ENCODE measurements at regions not wholly inside any gene's neighbourhood (a gene's known extent, or its start where the extent isn't known, plus 50 kb on each side); places are given as distances from the start of the nearest gene placed in this dataset.

- H3K36me3 Mint-ChIP-seq: no peaks in the 10 kb centered on the region
- H3K27me3 Mint-ChIP-seq: no peaks in the 10 kb centered on the region
- H3K4me3 Mint-ChIP-seq: no peak overlapping the region
- no peak overlapping the region for H3K27ac Mint-ChIP-seq
- peaks cover 35% of the 10 kb centered on the region for H3K9me3 Mint-ChIP-seq
- H3K4me1 Mint-ChIP-seq: no peaks in the 10 kb centered on the region
These were observed 671.6 kb upstream of the ZP4 start for GRCh38 chr1:238562341-238562740.

- Mint-ChIP-seq H3K4me1 (no peaks in the 10 kb centered on the region), H3K27me3 (no peaks in the 10 kb centered on the region), H3K27ac (no peak overlapping the region), H3K36me3 (no peaks in the 10 kb centered on the region), H3K9me3 (peaks cover 19% of the 10 kb centered on the region), H3K4me3 (no peak overlapping the region)
These were observed 668.0 kb upstream of the ZP4 start for GRCh38 chr1:238558746-238559145.

GRCh38 chr1:238558156-238558555 lies 667.4 kb upstream of the ZP4 start:
- Mint-ChIP-seq H3K9me3 (peaks cover 13% of the 10 kb centered on the region), H3K27me3 (no peaks in the 10 kb centered on the region), H3K4me3 (no peak overlapping the region), H3K36me3 (no peaks in the 10 kb centered on the region), H3K27ac (no peak overlapping the region), H3K4me1 (no peaks in the 10 kb centered on the region)

- H3K36me3 Mint-ChIP-seq: no peaks in the 10 kb centered on the region
- H3K27me3 Mint-ChIP-seq: no peaks in the 10 kb centered on the region
- no peak overlapping the region for H3K4me3 Mint-ChIP-seq
- peaks cover 20% of the 10 kb centered on the region for H3K9me3 Mint-ChIP-seq
- no peaks in the 10 kb centered on the region for H3K4me1 Mint-ChIP-seq
- H3K27ac Mint-ChIP-seq: no peak overlapping the region
These were observed 661.5 kb upstream of the ZP4 start for GRCh38 chr1:238552271-238552670.

- Mint-ChIP-seq H3K4me3 (no peak overlapping the region), H3K4me1 (no peaks in the 10 kb centered on the region), H3K9me3 (peaks cover 14% of the 10 kb centered on the region), H3K36me3 (no peaks in the 10 kb centered on the region), H3K27me3 (no peaks in the 10 kb centered on the region), H3K27ac (no peak overlapping the region)
These were observed 658.4 kb upstream of the ZP4 start for GRCh38 chr1:238549137-238549536.

- H3K27ac Mint-ChIP-seq: no peak overlapping the region
- no peaks in the 10 kb centered on the region for H3K36me3 Mint-ChIP-seq
- H3K27me3 Mint-ChIP-seq: no peaks in the 10 kb centered on the region
- peaks cover 9% of the 10 kb centered on the region for H3K9me3 Mint-ChIP-seq
- H3K4me3 Mint-ChIP-seq: no peak overlapping the region
- H3K4me1 Mint-ChIP-seq: no peaks in the 10 kb centered on the region
These were observed 655.4 kb upstream of the ZP4 start for GRCh38 chr1:238546118-238546517.

- H3K4me3 Mint-ChIP-seq: no peak overlapping the region
- H3K27ac Mint-ChIP-seq: no peak overlapping the region
- peaks cover 4% of the 10 kb centered on the region for H3K9me3 Mint-ChIP-seq
- H3K36me3 Mint-ChIP-seq: no peaks in the 10 kb centered on the region
- no peaks in the 10 kb centered on the region for H3K27me3 Mint-ChIP-seq
- H3K4me1 Mint-ChIP-seq: no peaks in the 10 kb centered on the region
These were observed 646.9 kb upstream of the ZP4 start for GRCh38 chr1:238537641-238538040.

- Mint-ChIP-seq H3K27me3 (no peaks in the 10 kb centered on the region), H3K9me3 (peaks cover 8% of the 10 kb centered on the region), H3K36me3 (no peaks in the 10 kb centered on the region), H3K4me1 (no peaks in the 10 kb centered on the region), H3K4me3 (no peak overlapping the region), H3K27ac (no peak overlapping the region)
These were observed 639.6 kb upstream of the ZP4 start for GRCh38 chr1:238530209-238530851.

- Mint-ChIP-seq H3K27ac (no peak overlapping the region), H3K36me3 (no peaks in the 10 kb centered on the region), H3K4me1 (no peaks in the 10 kb centered on the region)
These were observed 627.0 kb upstream of the ZP4 start for GRCh38 chr1:238517711-238518110.

GRCh38 chr1:238501290-238501689 lies 610.6 kb upstream of the ZP4 start:
- Mint-ChIP-seq H3K27me3 (no peaks in the 10 kb centered on the region), H3K27ac (no peak overlapping the region), H3K9me3 (peaks cover 9% of the 10 kb centered on the region), H3K4me3 (no peak overlapping the region), H3K36me3 (no peaks in the 10 kb centered on the region), H3K4me1 (no peaks in the 10 kb centered on the region)

More at GRCh38 chr1:238517711-238518110, 627.0 kb upstream of the ZP4 start:
- Mint-ChIP-seq H3K9me3 (peaks cover 6% of the 10 kb centered on the region), H3K27me3 (no peaks in the 10 kb centered on the region), H3K4me3 (no peak overlapping the region)

- Mint-ChIP-seq H3K27me3 (no peaks in the 10 kb centered on the region), H3K9me3 (peaks cover 9% of the 10 kb centered on the region), H3K4me1 (no peaks in the 10 kb centered on the region), H3K27ac (no peak overlapping the region), H3K36me3 (no peaks in the 10 kb centered on the region), H3K4me3 (no peak overlapping the region)
These were observed 608.3 kb upstream of the ZP4 start for GRCh38 chr1:238499021-238499420.

- no peaks in the 10 kb centered on the region for H3K36me3 Mint-ChIP-seq
- no peak overlapping the region for H3K4me3 Mint-ChIP-seq
- H3K9me3 Mint-ChIP-seq: peaks cover 3% of the 10 kb centered on the region
- H3K27me3 Mint-ChIP-seq: no peaks in the 10 kb centered on the region
- no peaks in the 10 kb centered on the region for H3K4me1 Mint-ChIP-seq
- H3K27ac Mint-ChIP-seq: no peak overlapping the region
These were observed 601.5 kb upstream of the ZP4 start for GRCh38 chr1:238492271-238492670.

- Mint-ChIP-seq H3K4me3 (no peak overlapping the region), H3K36me3 (no peaks in the 10 kb centered on the region), H3K9me3 (peaks cover 9% of the 10 kb centered on the region), H3K27ac (no peak overlapping the region), H3K27me3 (no peaks in the 10 kb centered on the region), H3K4me1 (no peaks in the 10 kb centered on the region)
These were observed 600.5 kb upstream of the ZP4 start for GRCh38 chr1:238491265-238491664.

GRCh38 chr1:238489006-238489405 lies 598.3 kb upstream of the ZP4 start:
- no peak overlapping the region for H3K27ac Mint-ChIP-seq
- no peaks in the 10 kb centered on the region for H3K27me3 Mint-ChIP-seq
- H3K9me3 Mint-ChIP-seq: peaks cover 9% of the 10 kb centered on the region
- no peaks in the 10 kb centered on the region for H3K36me3 Mint-ChIP-seq
- H3K4me1 Mint-ChIP-seq: no peaks in the 10 kb centered on the region
- H3K4me3 Mint-ChIP-seq: no peak overlapping the region

- Mint-ChIP-seq H3K36me3 (no peaks in the 10 kb centered on the region), H3K4me3 (no peak overlapping the region), H3K4me1 (no peaks in the 10 kb centered on the region), H3K9me3 (peaks cover 9% of the 10 kb centered on the region), H3K27ac (no peak overlapping the region), H3K27me3 (no peaks in the 10 kb centered on the region)
These were observed 597.7 kb upstream of the ZP4 start for GRCh38 chr1:238488401-238488800.

GRCh38 chr1:238487931-238488330 lies 597.2 kb upstream of the ZP4 start:
- Mint-ChIP-seq H3K9me3 (peaks cover 9% of the 10 kb centered on the region), H3K36me3 (no peaks in the 10 kb centered on the region), H3K4me3 (no peak overlapping the region), H3K27me3 (no peaks in the 10 kb centered on the region), H3K4me1 (no peaks in the 10 kb centered on the region), H3K27ac (no peak overlapping the region)

- H3K27ac Mint-ChIP-seq: no peak overlapping the region
- no peak overlapping the region for H3K4me3 Mint-ChIP-seq
- H3K4me1 Mint-ChIP-seq: no peaks in the 10 kb centered on the region
- H3K27me3 Mint-ChIP-seq: no peaks in the 10 kb centered on the region
- no peaks in the 10 kb centered on the region for H3K36me3 Mint-ChIP-seq
- H3K9me3 Mint-ChIP-seq: peaks cover 9% of the 10 kb centered on the region
These were observed 595.1 kb upstream of the ZP4 start for GRCh38 chr1:238485912-238486209.
